M059J (cell line): ENCODE measurements at regions not wholly inside any gene's neighbourhood (a gene's known extent, or its start where the extent isn't known, plus 50 kb on each side); places are given as distances from the start of the nearest gene placed in this dataset.

Experiments
- DNase-seq: peaks from one replicate; pipeline ENCODE4 v3.0.0-alpha.2; 2012; ENCODE audit warnings: low read depth

DNA sequence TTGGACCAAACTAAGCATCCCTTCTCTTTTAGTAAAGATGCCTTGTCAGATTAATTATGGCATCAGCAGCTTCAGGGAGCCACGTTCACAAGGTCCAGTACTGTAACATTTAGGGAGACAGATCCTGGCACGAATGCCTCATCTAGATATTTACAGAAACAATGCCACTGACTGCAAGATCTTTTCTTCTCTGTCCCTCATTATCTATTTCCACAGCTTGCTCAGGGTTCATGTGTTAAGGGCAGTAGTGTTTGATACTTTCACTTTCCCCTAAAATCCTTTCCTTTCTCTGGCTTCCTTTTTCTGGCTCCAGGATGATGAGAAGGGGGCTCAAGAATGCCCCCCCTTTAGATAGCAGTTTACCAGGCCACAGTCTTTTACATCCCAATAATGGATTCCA lies 393.9 kb downstream of the BCL11A start:
- DNase-seq: no peak

DNA sequence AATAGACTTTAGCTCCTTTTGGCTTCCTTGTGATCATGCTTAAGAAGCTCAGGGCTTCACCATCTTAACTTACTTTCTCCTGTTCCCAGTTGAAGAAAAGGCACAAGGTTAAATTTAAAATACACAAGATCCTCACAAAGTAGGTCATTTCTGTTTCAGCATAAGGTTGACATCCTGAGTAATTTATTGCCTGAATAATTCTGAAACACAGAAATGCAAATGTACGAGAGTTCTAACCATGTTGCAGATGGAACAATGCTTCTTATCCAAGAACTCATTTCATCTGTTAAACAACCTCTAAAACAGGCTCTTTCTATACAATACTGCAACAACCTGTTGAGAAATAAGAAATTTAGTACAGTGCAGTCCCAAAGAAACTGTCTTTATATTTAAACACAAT lies 395.2 kb downstream of the BCL11A start:
- no peak for DNase-seq

DNA sequence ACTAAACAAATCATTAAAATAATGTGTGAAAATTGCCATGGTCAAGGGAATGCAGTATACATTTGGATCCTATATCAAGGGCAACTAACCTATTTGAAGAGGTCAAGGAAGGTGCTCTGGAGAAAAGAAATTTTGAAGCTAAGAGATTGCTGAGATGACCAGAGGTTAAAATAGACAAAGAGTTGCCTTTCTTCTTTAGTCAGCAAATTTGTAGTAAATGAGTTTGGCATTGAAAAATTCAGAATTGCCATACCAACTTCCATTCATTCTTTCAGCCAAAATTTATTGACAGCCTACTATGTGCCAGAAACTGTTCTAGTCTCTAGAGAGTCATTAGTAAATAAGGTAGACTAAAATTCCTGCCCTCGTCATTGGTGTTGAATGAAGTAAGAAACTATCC lies 396.2 kb downstream of the BCL11A start:
- DNase-seq: no peak

DNA sequence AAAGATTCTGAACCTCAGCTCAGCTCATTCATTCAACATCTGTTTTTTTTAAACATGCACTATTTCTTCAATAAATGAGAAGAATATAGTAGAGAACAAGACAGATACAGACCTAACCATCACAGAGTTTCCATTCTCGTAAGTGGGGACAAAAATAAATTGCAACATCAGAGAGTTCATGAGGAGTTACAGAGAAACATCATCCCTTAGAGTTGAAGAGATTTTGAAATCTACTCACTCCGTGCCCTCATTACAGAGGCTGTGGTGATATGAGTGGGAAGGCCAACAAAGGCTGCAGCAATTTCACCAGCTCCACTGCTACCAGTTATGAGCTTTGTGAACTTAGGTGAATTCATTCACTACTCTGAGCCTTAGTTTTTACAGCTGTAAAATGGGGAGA lies 399.3 kb downstream of the BCL11A start:
- DNase-seq: no peak

GRCh38 chr2:60152226-60152833 lies 401.1 kb downstream of the BCL11A start:
- no peak for DNase-seq

GRCh38 chr2:60149176-60149575 lies 404.3 kb downstream of the BCL11A start:
- no peak for DNase-seq

GRCh38 chr2:60148716-60149115 lies 404.7 kb downstream of the BCL11A start:
- no peak for DNase-seq

DNA sequence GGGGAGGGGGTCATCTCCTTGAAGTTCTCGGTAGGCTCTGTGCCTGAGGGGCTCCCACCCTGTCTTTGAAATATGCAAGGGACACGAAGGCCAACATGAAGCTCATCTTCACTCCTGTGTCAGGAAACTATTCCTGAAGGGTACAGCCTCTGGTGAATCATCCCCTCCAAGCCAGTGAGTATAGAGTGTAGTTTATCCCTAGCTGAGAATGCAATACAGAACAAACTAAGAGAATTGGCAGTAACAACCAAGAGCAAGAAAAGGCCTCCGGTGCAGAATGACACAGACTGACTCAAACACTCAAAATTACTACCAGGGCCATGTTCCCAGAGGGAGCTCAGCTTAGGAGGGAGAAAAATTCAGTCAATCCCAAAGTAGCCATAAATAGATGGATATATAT lies 413.3 kb downstream of the BCL11A start:
- DNase-seq: no peak

GRCh38 chr2:60136913-60137312 lies 416.5 kb downstream of the BCL11A start:
- no peak for DNase-seq

GRCh38 chr2:60127191-60127590 lies 426.3 kb downstream of the BCL11A start:
- DNase-seq: no peak

DNA sequence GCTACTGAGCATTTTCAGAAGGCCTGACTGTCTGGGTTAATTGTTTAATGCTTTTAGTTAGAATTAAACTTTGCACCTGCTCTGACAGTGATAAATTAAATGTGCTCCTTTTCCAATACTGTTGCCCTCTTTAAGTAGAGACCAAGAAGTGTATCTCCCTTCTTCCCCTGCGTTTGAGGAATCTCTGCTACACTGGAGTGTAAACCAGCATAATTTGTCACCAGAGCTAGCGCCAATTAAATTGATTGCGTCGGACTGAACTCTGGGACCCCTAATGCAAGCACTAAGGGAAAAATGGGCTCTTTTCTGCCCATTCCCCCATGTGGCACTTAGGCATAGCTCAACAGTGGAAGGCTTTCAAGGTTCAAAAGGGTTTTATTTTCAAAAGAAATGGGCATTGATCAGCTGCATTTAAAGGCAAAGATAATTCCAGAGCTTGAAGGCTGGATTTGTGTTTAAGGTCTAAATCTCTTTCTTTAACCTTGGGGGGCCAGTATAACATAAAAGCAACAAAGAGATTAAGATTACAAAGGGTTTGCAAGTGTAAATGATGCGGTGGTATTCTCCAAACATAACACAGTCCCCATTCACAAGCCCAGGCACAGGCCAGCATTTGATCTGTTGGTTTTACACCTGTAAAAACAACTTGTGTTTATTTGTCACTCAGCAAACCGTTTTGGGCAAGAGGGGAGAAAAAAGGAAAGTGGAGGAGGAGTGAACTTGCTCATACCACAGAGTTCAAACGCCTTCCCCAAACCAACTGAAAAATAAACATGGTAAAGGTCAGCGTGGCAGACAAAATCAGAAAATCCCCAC lies 427.6 kb downstream of the BCL11A start:
- DNase-seq: no peak

DNA sequence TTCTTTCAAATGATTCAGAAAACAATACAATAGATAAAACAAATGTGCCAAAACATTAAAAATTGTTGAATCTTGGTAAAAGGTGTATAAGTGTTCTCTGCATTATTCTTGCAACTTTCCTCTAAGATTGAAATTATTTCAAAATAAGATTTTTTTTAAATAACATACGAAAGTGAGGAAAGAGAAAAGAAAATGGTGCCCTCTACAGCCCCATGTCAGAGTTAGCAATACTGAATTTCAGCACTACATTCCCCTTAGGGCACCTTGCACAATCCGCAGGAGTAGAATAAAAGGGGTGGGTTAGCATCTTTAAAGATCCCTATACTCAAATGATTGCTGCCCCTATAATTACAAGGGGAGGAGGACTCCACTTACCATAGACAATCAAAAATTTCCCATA lies 433.7 kb downstream of the BCL11A start:
- DNase-seq: no peak

- DNase-seq: no peak
These were observed 434.5 kb downstream of the BCL11A start for GRCh38 chr2:60118917-60119316.

- no peak for DNase-seq
These were observed 435.4 kb downstream of the BCL11A start for GRCh38 chr2:60118061-60118460.

DNA sequence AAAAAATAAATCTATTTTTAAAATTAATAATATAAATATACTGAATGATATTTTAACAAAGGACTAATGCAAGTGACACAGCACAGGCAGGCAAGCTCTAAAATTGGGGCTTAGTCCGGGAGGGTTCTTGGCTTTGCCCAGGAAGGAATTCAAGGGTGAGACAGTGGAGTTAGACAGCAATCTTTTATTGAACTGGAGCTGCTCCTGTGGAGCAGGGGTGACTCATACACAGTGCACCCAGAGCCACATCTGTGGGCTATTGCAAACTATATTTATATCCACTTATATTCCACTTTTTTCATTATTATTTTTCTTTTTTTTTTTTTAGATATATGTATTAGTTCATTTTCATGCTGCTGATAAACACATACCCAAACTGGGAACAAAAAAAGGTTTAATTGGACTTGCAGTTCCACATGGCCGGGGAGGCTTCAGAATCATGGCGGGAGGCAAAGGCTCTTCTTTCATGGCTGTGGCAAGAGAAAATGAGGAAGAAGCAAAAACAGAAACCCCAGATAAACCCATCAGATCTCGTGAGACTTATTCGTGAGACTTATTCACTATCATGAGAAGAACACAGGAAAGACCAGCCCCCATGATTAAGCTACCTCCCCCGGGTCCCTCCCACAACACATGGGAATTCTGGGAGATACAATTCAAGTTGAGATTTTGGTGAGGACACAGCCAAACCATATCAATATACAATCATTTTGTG lies 437.1 kb downstream of the BCL11A start:
- DNase-seq: no peak

GRCh38 chr2:60109744-60110143 lies 443.7 kb downstream of the BCL11A start:
- no peak for DNase-seq

- no peak for DNase-seq
These were observed 446.5 kb downstream of the BCL11A start for GRCh38 chr2:60106836-60107529.

GRCh38 chr2:60105906-60106305 lies 447.5 kb downstream of the BCL11A start:
- DNase-seq: no peak

DNA sequence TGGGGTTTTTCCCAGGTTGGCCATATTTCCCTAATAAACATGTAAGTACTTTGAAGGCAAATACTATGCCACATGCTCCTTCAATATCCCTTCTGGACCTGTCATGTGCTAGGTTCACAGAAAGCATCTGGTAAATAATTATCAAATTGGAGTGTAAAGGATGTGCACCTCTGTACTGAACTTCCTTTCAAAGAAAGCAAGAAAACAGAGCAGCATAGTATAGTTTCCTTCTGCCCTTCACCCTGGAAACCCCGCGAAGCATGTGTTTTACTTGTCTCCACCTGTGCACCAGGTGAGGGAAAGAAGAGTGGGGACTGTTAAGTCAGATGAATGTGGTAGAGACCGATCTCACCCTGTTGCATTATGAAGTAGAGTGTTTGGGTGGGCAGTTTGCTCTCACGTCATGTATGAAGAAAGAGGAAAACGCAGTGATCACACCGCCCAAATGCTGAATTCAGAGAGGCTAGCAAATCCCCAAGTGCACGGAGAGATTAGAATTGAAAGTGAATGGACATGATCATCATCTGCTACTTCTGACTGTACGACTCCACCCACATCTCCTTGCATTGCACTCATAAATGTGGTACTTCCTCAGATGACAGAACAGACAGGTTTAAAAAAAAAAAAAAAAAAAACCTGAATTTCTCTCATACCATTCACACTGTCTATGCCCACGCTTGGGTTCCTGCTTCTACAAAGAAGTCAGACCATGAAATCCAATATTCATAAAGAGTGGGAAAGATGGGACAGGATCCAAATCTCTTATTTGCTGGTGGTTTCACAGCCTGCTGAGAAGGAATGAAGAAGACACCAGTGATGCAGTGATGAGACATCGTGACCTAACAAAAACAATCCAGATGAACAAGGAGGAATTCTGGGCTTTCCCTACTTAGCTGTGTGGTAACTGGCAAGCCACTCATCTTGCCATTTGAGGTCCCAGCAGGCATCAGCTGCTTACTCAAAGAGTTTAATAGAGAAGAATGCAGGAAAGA lies 448.6 kb downstream of the BCL11A start:
- no peak for DNase-seq

DNA sequence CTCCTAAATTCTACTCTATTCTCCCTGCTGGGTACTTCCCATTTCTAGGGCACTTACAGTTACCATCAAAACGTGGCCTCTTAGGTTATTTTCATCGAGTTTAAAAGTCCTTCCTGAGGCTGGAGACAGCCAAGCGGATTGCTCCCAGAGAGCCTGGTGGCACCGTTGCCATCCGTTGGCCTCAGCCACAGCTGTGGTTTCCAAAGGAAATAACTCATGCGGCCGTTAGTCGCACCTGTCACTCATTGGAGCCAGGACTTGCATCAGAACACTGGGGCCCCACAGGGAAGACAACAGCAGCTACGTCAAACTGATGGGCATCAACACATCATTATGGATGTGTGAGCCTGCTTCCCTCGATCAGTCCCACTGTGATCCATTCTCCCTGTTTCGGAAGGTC lies 453.4 kb downstream of the BCL11A start:
- DNase-seq: no peak

DNA sequence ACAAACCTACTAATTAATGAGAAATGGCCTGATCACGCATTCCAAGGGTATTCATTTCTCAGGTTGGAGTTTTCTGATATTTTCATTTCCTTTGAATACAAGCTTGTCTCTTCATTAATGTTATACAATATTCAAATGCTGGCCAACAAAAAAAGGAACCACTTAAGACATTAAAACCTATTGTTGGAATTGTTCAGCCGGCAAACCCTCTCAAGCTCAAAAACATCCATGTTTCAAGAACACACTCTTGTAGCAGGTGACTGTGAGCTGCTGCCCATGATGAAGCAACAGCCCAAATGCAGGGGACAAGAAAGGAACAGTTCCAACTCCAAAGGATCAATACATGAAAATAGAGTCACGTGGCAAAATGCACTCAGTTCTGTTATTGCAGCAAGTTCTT lies 454.5 kb downstream of the BCL11A start:
- no peak for DNase-seq
